Urinary bladder (tissue), 3 donors: ENCODE measurements at regions not wholly inside any gene's neighbourhood (a gene's known extent, or its start where the extent isn't known, plus 50 kb on each side); places are given as distances from the start of the nearest gene placed in this dataset.
"Not testable (repeated sequence)": the region's sequence is repeated elsewhere in the genome, so short reads cannot be mapped to it uniquely, and the experiment has no call there.

Source experiments
- DNase-seq: peaks from one replicate; pipeline ENCODE4 v3.0.0-alpha.2; 2015; ENCODE audit errors: extremely low spot score
- H3K27ac ChIP-seq: one replicate; pipeline ENCODE4 v1.5.1; 2013; ENCODE audit warnings: low read depth, mild to moderate bottlenecking, moderate library complexity
- H3K36me3 ChIP-seq: one replicate; pipeline ENCODE4 v1.6.1; 2013; ENCODE audit warnings: mild to moderate bottlenecking, moderate library complexity; ENCODE audit not compliant: insufficient read depth
- H3K4me1 ChIP-seq: one replicate; pipeline ENCODE4 v1.6.1; 2013; ENCODE audit warnings: mild to moderate bottlenecking, moderate library complexity; ENCODE audit not compliant: insufficient read depth
- H3K4me3 ChIP-seq: one replicate; pipeline ENCODE4 v1.5.1; 2013; ENCODE audit warnings: low read depth, low read length
- WGBS: extraction: QIAGEN DNeasy Blood & Tissue Kit; methylation state at CpG from one replicate; pipeline ENCODE4 v1.1.7; 2013; 5-methylcytosine and 5-hydroxymethylcytosine counted together
- donor health status: healthy with polysubstance abuse.
- donor health status: healthy.

DNA sequence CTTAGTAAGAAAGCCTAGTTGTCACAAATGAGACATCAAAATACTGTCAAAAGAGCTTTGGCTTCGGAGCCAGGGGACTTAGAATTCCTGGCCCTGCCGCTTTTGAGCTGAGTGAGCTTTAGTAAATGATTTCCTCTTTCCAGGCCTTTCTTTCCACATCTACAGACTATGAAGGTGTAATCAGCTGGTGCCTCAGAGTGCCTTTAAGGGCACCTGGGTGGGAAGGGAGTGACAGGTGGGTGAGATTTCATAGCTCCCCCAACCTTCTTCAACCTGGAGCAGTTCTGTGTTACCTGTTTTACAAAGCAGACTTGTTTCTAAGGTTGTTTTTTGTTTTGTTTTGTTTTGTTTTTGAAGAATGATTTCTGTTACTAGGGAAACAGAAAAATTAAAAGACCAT, 154.7 kb upstream of the BOD1L1 start:
- DNase-seq, result no peak
- Histone ChIP-seq H3K4me1 (no peaks in the 10 kb centered on the region), H3K4me3 (no peak overlapping the region), H3K36me3 (no peaks in the 10 kb centered on the region), H3K27ac (no peak overlapping the region)
- WGBS, result 52% methylated on average over 2 of the region's 2 CpGs

- Histone ChIP-seq H3K4me1 (no peaks in the 10 kb centered on the region), H3K27ac (no peak overlapping the region), H3K4me3 (no peak overlapping the region), H3K36me3 (no peaks in the 10 kb centered on the region)
- WGBS, result 46% methylated on average over 8 of the region's 8 CpGs
- no peak for DNase-seq
These were observed 156.4 kb upstream of the BOD1L1 start for GRCh38 chr4:13783800-13784411.

GRCh38 chr4:13793020-13793710, 165.6 kb upstream of the BOD1L1 start:
- DNase-seq, result no peak
- Histone ChIP-seq H3K36me3 (no peaks in the 10 kb centered on the region), H3K4me1 (no peaks in the 10 kb centered on the region), H3K4me3 (no peak overlapping the region), H3K27ac (no peak overlapping the region)
- WGBS, result 36% methylated on average over 5 of the region's 5 CpGs

DNA sequence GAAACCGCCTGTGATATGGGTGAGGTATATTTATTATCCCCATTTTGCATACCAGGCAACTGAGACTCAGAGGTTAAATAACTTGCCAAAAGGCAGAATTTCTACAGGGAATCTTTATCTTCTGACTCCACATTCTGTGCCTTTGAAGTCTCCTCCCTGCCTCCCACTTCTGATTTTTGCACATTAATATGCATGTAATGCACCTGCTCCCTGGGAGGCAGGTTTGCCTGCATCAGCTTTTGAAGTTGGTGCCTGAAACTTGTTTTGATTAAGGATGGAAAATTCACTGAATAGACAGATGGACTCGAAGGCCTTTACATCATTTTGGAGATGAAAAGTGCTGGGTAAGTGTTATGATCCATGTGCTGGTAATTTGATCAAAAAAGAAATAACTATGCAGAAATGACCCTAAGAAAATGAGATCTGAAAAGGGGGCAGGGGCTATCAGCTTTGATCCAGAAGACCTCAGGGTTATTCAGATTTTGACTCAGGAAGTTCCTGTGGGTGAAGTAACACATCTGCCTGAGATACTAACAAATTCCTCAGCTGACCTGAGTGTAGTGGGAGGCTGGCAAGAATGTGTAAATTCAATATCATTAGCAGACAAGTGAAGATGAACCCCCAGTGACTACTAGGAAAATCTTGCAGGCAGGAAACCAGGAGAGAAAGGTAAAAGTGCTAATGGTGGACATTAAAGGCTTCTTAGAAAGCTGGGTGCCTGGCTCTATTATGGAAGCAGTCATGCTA, 167.5 kb upstream of the BOD1L1 start:
- no peaks in the 10 kb centered on the region for H3K4me1 ChIP-seq
- no peak for DNase-seq
- no peaks in the 10 kb centered on the region for H3K36me3 ChIP-seq
- H3K4me3 ChIP-seq, result no peak overlapping the region
- WGBS, result 65% methylated on average over 2 of the region's 2 CpGs
- H3K27ac ChIP-seq, result no peak overlapping the region

DNA sequence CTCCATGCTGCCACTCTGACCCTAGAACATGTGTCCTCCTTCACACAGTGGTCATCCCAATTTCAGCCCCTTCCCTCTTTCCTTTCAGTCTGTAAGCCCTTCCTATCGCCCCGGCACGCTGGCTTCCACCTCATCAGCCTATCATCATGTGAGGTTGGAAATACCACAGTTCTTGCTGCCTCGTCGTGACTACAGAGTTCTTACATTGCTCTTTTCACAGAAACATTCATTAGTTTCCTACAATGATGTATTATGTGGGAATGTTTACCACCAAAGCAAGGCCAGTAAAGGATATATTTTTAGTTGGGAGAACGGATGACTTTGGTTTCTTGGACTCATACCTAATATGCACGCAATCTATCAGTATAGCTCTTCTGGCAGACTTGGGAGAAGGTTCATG, 169.5 kb upstream of the BOD1L1 start:
- Histone ChIP-seq H3K4me3 (no peak overlapping the region), H3K4me1 (no peaks in the 10 kb centered on the region), H3K27ac (no peak overlapping the region), H3K36me3 (no peaks in the 10 kb centered on the region)
- WGBS, result 82% methylated on average over 7 of the region's 7 CpGs
- no peak for DNase-seq

DNA sequence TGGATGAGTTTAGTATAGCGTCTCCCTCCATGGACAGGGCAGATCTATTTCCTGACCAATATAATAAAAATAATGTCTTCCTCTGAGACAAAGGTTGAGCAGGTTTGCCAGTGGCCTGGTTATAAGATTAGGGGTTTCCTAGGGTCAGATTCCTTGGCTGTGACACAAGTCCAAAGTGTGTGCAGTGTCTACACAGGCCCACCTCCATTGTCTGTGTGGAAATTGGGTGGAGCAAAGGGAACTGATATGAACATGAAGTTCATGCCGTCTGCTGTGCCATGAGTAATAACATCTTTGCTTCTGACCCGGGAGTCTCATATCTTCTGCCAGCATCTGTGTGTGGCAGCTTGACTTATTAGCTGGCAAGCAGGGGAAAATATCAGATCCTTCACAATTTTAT, 187.7 kb upstream of the BOD1L1 start:
- Histone ChIP-seq H3K4me1 (no peaks in the 10 kb centered on the region), H3K27ac (no peak overlapping the region), H3K36me3 (no peaks in the 10 kb centered on the region), H3K4me3 (no peak overlapping the region)
- 84% methylated on average over 3 of the region's 3 CpGs for WGBS
- DNase-seq, result no peak

GRCh38 chr4:13816472-13816871, 188.9 kb upstream of the BOD1L1 start:
- DNase-seq, result no peak
- Histone ChIP-seq H3K36me3 (no peaks in the 10 kb centered on the region), H3K4me1 (no peaks in the 10 kb centered on the region), H3K27ac (no peak overlapping the region), H3K4me3 (no peak overlapping the region)

GRCh38 chr4:13821522-13821921, 194.0 kb upstream of the BOD1L1 start:
- H3K4me1 ChIP-seq, result no peaks in the 10 kb centered on the region
- 61% methylated on average over 5 of the region's 5 CpGs for WGBS
- H3K4me3 ChIP-seq, result no peak overlapping the region
- H3K36me3 ChIP-seq, result no peaks in the 10 kb centered on the region
- H3K27ac ChIP-seq, result no peak overlapping the region
- no peak for DNase-seq

DNA sequence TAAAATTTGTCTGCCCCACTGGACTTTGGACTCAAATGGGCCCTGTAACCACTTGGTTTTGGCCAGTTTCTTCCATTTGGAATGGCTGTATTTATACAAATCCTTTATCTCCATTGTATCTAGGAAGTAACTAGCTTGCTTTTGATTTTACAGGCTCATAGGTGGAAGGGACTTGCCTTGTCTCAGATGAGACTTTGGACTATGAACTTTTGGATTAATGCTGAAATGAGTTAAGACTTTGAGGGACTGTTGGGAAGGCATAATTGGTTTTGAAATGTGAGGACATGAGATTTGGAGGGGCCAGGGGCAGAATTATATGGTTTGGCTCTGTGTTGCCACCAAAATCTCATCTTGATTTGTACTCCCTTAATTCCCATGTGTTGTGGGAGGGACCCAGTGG, 198.3 kb upstream of the BOD1L1 start:
- not testable (repeated sequence) for H3K27ac ChIP-seq, DNase-seq, H3K4me1 ChIP-seq, H3K4me3 ChIP-seq, H3K36me3 ChIP-seq

- DNase-seq, result no peak
- Histone ChIP-seq H3K27ac (no peak overlapping the region), H3K4me3 (no peak overlapping the region), H3K36me3 (no peaks in the 10 kb centered on the region), H3K4me1 (no peaks in the 10 kb centered on the region)
- WGBS, result 77% methylated on average over 3 of the region's 3 CpGs
These were observed 201.9 kb upstream of the BOD1L1 start for GRCh38 chr4:13829457-13829856.

DNA sequence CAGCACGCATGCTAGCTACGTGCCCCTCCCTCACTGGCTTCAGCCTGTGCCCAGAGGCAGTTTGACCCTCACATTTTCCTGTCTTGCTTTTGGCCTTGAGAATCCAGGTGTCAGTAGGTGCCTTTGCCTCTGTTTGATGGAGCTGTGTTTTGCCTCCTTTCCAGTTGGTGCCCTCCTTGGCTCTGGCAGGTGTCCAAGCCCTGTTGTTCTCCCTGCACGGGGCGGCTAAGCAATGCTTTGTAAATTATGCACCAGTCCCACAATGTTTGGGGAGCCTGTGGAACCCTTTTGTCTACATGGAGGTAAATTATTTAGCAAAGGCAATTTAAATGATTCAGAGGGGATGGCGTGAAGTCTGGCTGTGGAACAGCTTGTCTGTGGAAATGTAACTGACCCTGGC, 202.9 kb upstream of the BOD1L1 start:
- no peak for DNase-seq
- WGBS, result 72% methylated on average over 5 of the region's 5 CpGs

GRCh38 chr4:13833171-13833804, 205.8 kb upstream of the BOD1L1 start:
- no peak for DNase-seq
- H3K27ac ChIP-seq, result no peak overlapping the region
- WGBS, result 57% methylated on average over 4 of the region's 4 CpGs
- no peak overlapping the region for H3K4me3 ChIP-seq
- no peaks in the 10 kb centered on the region for H3K36me3 ChIP-seq
- no peaks in the 10 kb centered on the region for H3K4me1 ChIP-seq

More for the DNA sequence above, 202.9 kb upstream of the BOD1L1 start:
- no peaks in the 10 kb centered on the region for H3K4me1 ChIP-seq
- H3K27ac ChIP-seq, result no peak overlapping the region
- H3K36me3 ChIP-seq, result no peaks in the 10 kb centered on the region
- H3K4me3 ChIP-seq, result no peak overlapping the region

GRCh38 chr4:13836946-13837912, 209.7 kb upstream of the BOD1L1 start:
- Histone ChIP-seq H3K36me3 (no peaks in the 10 kb centered on the region), H3K4me1 (no peaks in the 10 kb centered on the region), H3K4me3 (no peak overlapping the region), H3K27ac (no peak overlapping the region)
- WGBS, result 30% methylated on average over 6 of the region's 6 CpGs
- DNase-seq, result no peak
